ENCODE measurements at regions not wholly inside any gene's neighbourhood (a gene's known extent, or its start where the extent isn't known, plus 50 kb on each side); places are given as distances from the start of the nearest gene placed in this dataset.

DNA sequence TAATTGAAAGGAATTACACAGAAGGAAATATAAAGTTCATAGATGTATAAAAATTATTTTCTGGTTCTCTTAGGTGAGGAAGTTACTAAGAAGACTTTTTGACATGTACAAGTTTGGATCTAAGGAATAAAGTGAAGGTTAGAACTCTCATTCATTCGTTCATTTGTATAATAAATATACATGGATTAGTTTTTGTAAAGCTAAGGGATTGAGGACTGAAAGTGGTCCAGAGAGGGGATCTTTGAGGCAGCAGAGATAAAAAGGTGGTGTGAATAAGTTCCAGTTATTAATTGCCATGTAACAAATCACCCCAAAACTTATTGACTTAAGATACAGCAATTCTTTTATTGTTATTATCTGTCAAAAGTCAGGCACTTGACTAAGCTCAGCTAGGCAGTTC is 110.1 kb upstream of the CELF4 start:
- H2BK12ac ChIP-seq (ENCODE audit: low read depth, low read length): no peak overlapping the region
- no peak overlapping the region for H4K5ac ChIP-seq (ENCODE audit: insufficient read length, low read depth, low read length)
- H4K20me1 ChIP-seq (replicated peaks in 1 of 2; ENCODE audit: control insufficient read depth in 1 of 2, insufficient read depth in 2 of 2, low read length in 2 of 2): no peaks in the 10 kb centered on the region
- no peak overlapping the region for H3K4me2 ChIP-seq (ENCODE audit: insufficient read depth in 1 of 2, low read depth in 2 of 2, low read length in 2 of 2)
- no peaks in the 10 kb centered on the region for H3K23me2 ChIP-seq (ENCODE audit: low read depth, low read length)
- H2BK120ac ChIP-seq (replicated peaks; ENCODE audit: low read depth, low read length): no peak overlapping the region
- H3K27ac ChIP-seq (ENCODE audit: low read depth, low read length): no peak overlapping the region
- no peaks in the 10 kb centered on the region for H3K79me2 ChIP-seq (ENCODE audit: control insufficient read depth in 1 of 2, insufficient read depth in 2 of 2, low read length in 2 of 2)
- no peak overlapping the region for H3K4me3 ChIP-seq (ENCODE audit: extremely low read depth in 1 of 4, insufficient read depth in 2 of 4, low read depth in 3 of 4, low read length in 4 of 4)
- H3K9me3 ChIP-seq (ENCODE audit: insufficient read depth in 2 of 2, low read depth in 1 of 2, low read length in 1 of 2): no peaks in the 10 kb centered on the region
- no peak overlapping the region for H3K4ac ChIP-seq (replicated peaks; ENCODE audit: insufficient read length, low read depth, low read length)
- no peak overlapping the region for H4K91ac ChIP-seq (replicated peaks; ENCODE audit: insufficient read length, low read length)
- no peak overlapping the region for H3K14ac ChIP-seq (ENCODE audit: insufficient read length)
- H4K8ac ChIP-seq (ENCODE audit: extremely low read depth, insufficient read depth, low read length): no peak overlapping the region
- no peaks in the 10 kb centered on the region for H3K79me1 ChIP-seq (ENCODE audit: low read depth, low read length)
- no peak for FAIRE-seq
- H3K23ac ChIP-seq (ENCODE audit: insufficient read length): no peak overlapping the region
- H3K27me3 ChIP-seq (replicated peaks in 1 of 4; ENCODE audit: control insufficient read depth in 3 of 4, extremely low read depth in 1 of 4, insufficient read depth in 3 of 4, low read length in 3 of 4): no peaks in the 10 kb centered on the region
- DNase-seq (ENCODE audit: low read depth in 1 of 2, low spot score in 2 of 2): no peak
- H2AFZ ChIP-seq (ENCODE audit: low read length): no peak overlapping the region
- H3K18ac ChIP-seq (ENCODE audit: extremely low read depth, low read length): no peak overlapping the region
- H3K56ac ChIP-seq (replicated peaks; ENCODE audit: insufficient read length, low read depth, low read length): no peak overlapping the region
- no peak overlapping the region for H2BK20ac ChIP-seq (ENCODE audit: low read length)
- no peak overlapping the region for H2BK15ac ChIP-seq (ENCODE audit: low read length)
- no peaks in the 10 kb centered on the region for H3K36me3 ChIP-seq (ENCODE audit: control insufficient read depth in 2 of 4, insufficient read depth in 4 of 4, low read length in 3 of 4)
- ChIA-PET CTCF (ENCODE audit: partially characterized antibody) (no interaction called here), POLR2A (ENCODE audit: partially characterized antibody) (no interaction called here)
- no peak overlapping the region for H2BK5ac ChIP-seq (ENCODE audit: low read depth, low read length)
- no peaks in the 10 kb centered on the region for H3K4me1 ChIP-seq (replicated peaks in 1 of 4; ENCODE audit: control insufficient read depth in 3 of 4, insufficient read depth in 4 of 4, low read length in 3 of 4)
- TF ChIP-seq, protein P1, sequence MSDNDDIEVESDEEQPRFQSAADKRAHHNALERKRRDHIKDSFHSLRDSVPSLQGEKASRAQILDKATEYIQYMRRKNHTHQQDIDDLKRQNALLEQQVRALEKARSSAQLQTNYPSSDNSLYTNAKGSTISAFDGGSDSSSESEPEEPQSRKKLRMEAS (IDR thresholded peaks at IDR 0.05): no peak
- TF ChIP-seq CHD2 (IDR thresholded peaks at IDR 0.05; ENCODE audit: low read length) (no peak), CEBPB (IDR thresholded peaks at IDR 0.05; ENCODE audit: low read depth, low read length) (no peak), RFX5 (IDR thresholded peaks at IDR 0.05; ENCODE audit: borderline replicate concordance, low read depth, low read length) (no peak), FOSL1 (IDR thresholded peaks at IDR 0.05; ENCODE audit: insufficient read depth, low read depth, low read length) (no peak), TEAD4 (IDR thresholded peaks at IDR 0.05; ENCODE audit: low read depth, low read length) (no peak)
- TF ChIP-seq, protein P2, sequence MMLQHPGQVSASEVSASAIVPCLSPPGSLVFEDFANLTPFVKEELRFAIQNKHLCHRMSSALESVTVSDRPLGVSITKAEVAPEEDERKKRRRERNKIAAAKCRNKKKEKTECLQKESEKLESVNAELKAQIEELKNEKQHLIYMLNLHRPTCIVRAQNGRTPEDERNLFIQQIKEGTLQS (IDR thresholded peaks at IDR 0.05; ENCODE audit: insufficient read depth, low read depth, low read length): no peak
- H3K9ac ChIP-seq (replicated peaks in 1 of 4; ENCODE audit: extremely low read depth in 1 of 4, low read depth in 3 of 4, low read length in 3 of 4): no peak overlapping the region
- WGBS, 2 experiments (ENCODE audit: extremely low coverage in 1 of 2, insufficient coverage in 1 of 2, insufficient read length in 1 of 2, insufficient replicate concordance in 2 of 2, low coverage in 1 of 2, low lambda C conversion rate in 2 of 2, missing lambda C conversion rate in 1 of 2): 86% methylated on average over 1 of the region's 1 CpG; no CpG with 5 or more reads in 1 of the 2 experiments
- no peak overlapping the region for H2AK5ac ChIP-seq (ENCODE audit: low read depth, low read length)

Measured in H1 (cell line).